H1 (cell line): ENCODE measurements at regions not wholly inside any gene's neighbourhood (a gene's known extent, or its start where the extent isn't known, plus 50 kb on each side); places are given as distances from the start of the nearest gene placed in this dataset.

Experiments used
- BACH1 ChIP-seq: IDR thresholded peaks from 2 replicates; pipeline ENCODE4 v1.6.1; 2012; ENCODE audit warnings: low read length, improper control_type of control experiment
- CHD1 ChIP-seq: IDR thresholded peaks from 2 replicates; pipeline ENCODE4 v1.6.1; 2012; ENCODE audit warnings: low read depth, low read length, improper control_type of control experiment
- CREB1 ChIP-seq: IDR thresholded peaks from 2 replicates; pipeline ENCODE4 v1.6.1; 2012; ENCODE audit warnings: inconsistent platforms
- KDM1A ChIP-seq: fragments of 200-600, 300-600 bp; sonication (generic); IDR thresholded peaks from 2 replicates; pipeline ENCODE4 v1.7.1; 2016; ENCODE audit warnings: mild to moderate bottlenecking, low read length, borderline replicate concordance
- RFX5 ChIP-seq: IDR thresholded peaks from 2 replicates; pipeline ENCODE4 v1.6.1; 2011; ENCODE audit warnings: low read depth, low read length, improper control_type of control experiment, borderline replicate concordance
- RXRA ChIP-seq: IDR thresholded peaks from 2 replicates; pipeline ENCODE4 v1.6.1; 2011; ENCODE audit warnings: low read depth, mild to moderate bottlenecking, low read length, moderate library complexity; ENCODE audit not compliant: insufficient read depth
- TCF12 ChIP-seq: IDR thresholded peaks from 2 replicates; pipeline ENCODE4 v1.6.1; 2011; ENCODE audit warnings: low read depth, mild to moderate bottlenecking, low read length
- YY1 ChIP-seq: IDR thresholded peaks from 2 replicates; pipeline ENCODE4 v1.6.1; 2011; ENCODE audit warnings: low read depth, mild to moderate bottlenecking, low read length
- ZNF274 ChIP-seq: IDR thresholded peaks from 2 replicates; pipeline ENCODE4 v1.7.0; 2012; ENCODE audit warnings: low read length, borderline replicate concordance; ENCODE audit errors: extremely low read depth
- TF ChIP-seq, protein P1 (sequence below): fragments of 300-600 bp; sonication (generic); IDR thresholded peaks from 2 replicates; pipeline ENCODE4 v1.7.1; 2012; ENCODE audit warnings: low read length, moderate library complexity, mild to moderate bottlenecking, inconsistent platforms; ENCODE audit not compliant: insufficient replicate concordance
- TF ChIP-seq, protein P2 (sequence below): IDR thresholded peaks from 2 replicates; pipeline ENCODE4 v1.6.1; 2012; ENCODE audit warnings: inconsistent platforms
- TF ChIP-seq, protein P3 (sequence below): IDR thresholded peaks from 2 replicates; pipeline ENCODE4 v1.6.1; 2012; ENCODE audit warnings: inconsistent platforms

DNA sequence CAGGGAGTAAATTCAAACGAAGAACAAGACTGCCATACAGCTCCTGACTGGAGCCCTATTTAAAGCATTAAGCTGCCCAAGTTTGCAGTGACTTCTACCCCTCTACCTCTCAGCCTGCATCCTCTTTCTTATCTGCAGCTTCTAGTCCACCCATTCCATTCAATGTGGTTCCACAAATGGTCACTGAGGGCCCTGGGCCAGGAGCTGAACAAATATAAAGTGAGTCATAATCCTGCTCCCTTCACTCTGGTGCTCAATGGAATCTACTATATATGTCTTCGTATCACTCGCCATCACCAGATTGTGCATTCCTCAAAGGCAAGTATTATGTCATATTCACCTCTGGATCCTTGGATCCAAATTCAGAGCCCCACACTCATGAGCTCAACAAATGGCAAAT lies 398.7 kb downstream of the BRINP2 start (continued):
- TF ChIP-seq, protein P1, sequence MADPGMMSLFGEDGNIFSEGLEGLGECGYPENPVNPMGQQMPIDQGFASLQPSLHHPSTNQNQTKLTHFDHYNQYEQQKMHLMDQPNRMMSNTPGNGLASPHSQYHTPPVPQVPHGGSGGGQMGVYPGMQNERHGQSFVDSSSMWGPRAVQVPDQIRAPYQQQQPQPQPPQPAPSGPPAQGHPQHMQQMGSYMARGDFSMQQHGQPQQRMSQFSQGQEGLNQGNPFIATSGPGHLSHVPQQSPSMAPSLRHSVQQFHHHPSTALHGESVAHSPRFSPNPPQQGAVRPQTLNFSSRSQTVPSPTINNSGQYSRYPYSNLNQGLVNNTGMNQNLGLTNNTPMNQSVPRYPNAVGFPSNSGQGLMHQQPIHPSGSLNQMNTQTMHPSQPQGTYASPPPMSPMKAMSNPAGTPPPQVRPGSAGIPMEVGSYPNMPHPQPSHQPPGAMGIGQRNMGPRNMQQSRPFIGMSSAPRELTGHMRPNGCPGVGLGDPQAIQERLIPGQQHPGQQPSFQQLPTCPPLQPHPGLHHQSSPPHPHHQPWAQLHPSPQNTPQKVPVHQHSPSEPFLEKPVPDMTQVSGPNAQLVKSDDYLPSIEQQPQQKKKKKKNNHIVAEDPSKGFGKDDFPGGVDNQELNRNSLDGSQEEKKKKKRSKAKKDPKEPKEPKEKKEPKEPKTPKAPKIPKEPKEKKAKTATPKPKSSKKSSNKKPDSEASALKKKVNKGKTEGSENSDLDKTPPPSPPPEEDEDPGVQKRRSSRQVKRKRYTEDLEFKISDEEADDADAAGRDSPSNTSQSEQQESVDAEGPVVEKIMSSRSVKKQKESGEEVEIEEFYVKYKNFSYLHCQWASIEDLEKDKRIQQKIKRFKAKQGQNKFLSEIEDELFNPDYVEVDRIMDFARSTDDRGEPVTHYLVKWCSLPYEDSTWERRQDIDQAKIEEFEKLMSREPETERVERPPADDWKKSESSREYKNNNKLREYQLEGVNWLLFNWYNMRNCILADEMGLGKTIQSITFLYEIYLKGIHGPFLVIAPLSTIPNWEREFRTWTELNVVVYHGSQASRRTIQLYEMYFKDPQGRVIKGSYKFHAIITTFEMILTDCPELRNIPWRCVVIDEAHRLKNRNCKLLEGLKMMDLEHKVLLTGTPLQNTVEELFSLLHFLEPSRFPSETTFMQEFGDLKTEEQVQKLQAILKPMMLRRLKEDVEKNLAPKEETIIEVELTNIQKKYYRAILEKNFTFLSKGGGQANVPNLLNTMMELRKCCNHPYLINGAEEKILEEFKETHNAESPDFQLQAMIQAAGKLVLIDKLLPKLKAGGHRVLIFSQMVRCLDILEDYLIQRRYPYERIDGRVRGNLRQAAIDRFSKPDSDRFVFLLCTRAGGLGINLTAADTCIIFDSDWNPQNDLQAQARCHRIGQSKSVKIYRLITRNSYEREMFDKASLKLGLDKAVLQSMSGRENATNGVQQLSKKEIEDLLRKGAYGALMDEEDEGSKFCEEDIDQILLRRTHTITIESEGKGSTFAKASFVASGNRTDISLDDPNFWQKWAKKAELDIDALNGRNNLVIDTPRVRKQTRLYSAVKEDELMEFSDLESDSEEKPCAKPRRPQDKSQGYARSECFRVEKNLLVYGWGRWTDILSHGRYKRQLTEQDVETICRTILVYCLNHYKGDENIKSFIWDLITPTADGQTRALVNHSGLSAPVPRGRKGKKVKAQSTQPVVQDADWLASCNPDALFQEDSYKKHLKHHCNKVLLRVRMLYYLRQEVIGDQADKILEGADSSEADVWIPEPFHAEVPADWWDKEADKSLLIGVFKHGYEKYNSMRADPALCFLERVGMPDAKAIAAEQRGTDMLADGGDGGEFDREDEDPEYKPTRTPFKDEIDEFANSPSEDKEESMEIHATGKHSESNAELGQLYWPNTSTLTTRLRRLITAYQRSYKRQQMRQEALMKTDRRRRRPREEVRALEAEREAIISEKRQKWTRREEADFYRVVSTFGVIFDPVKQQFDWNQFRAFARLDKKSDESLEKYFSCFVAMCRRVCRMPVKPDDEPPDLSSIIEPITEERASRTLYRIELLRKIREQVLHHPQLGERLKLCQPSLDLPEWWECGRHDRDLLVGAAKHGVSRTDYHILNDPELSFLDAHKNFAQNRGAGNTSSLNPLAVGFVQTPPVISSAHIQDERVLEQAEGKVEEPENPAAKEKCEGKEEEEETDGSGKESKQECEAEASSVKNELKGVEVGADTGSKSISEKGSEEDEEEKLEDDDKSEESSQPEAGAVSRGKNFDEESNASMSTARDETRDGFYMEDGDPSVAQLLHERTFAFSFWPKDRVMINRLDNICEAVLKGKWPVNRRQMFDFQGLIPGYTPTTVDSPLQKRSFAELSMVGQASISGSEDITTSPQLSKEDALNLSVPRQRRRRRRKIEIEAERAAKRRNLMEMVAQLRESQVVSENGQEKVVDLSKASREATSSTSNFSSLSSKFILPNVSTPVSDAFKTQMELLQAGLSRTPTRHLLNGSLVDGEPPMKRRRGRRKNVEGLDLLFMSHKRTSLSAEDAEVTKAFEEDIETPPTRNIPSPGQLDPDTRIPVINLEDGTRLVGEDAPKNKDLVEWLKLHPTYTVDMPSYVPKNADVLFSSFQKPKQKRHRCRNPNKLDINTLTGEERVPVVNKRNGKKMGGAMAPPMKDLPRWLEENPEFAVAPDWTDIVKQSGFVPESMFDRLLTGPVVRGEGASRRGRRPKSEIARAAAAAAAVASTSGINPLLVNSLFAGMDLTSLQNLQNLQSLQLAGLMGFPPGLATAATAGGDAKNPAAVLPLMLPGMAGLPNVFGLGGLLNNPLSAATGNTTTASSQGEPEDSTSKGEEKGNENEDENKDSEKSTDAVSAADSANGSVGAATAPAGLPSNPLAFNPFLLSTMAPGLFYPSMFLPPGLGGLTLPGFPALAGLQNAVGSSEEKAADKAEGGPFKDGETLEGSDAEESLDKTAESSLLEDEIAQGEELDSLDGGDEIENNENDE = no peak
- TF ChIP-seq, protein P2, sequence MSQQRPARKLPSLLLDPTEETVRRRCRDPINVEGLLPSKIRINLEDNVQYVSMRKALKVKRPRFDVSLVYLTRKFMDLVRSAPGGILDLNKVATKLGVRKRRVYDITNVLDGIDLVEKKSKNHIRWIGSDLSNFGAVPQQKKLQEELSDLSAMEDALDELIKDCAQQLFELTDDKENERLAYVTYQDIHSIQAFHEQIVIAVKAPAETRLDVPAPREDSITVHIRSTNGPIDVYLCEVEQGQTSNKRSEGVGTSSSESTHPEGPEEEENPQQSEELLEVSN = no peak
- no peak for TF ChIP-seq CHD1
- TF ChIP-seq ZNF274 = no peak
- TF ChIP-seq, protein P3, sequence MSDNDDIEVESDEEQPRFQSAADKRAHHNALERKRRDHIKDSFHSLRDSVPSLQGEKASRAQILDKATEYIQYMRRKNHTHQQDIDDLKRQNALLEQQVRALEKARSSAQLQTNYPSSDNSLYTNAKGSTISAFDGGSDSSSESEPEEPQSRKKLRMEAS = no peak
- TF ChIP-seq RFX5 = no peak
- TF ChIP-seq RXRA = no peak
- no peak for TF ChIP-seq CREB1
- no peak for TF ChIP-seq YY1
- no peak for TF ChIP-seq TCF12
- no peak for TF ChIP-seq KDM1A
- TF ChIP-seq BACH1 = no peak
